Endometrial microvascular endothelial cells (primary cell): ENCODE measurements at regions not wholly inside any gene's neighbourhood (a gene's known extent, or its start where the extent isn't known, plus 50 kb on each side); places are given as distances from the start of the nearest gene placed in this dataset.

Experiments
- in situ Hi-C: cut with HindIII; loops from 2 replicates; pipeline ENCODE4 v1.10.0; 2017; ENCODE audit warnings: low sequenced_read_pairs, low pct_unique_long_range_greater_than_20kb; ENCODE audit errors: inconsistent ontology term

- in situ Hi-C loops = no loop called here
Observed at GRCh38 chr1:59055908-59056719, 240.8 kb upstream of the FGGY start.

GRCh38 chr1:59057211-59057694 lies 239.6 kb upstream of the FGGY start:
- in situ Hi-C loops = no loop called here

- in situ Hi-C loops = no loop called here
Observed at GRCh38 chr1:59057796-59058195, 239.1 kb upstream of the FGGY start.

GRCh38 chr1:59058665-59059439 lies 238.0 kb upstream of the FGGY start:
- in situ Hi-C loops = no loop called here

- in situ Hi-C loops = no loop called here
Observed at GRCh38 chr1:59061876-59062275, 235.0 kb upstream of the FGGY start.

- in situ Hi-C loops = no loop called here
Observed at GRCh38 chr1:59062743-59063142, 234.2 kb upstream of the FGGY start.

GRCh38 chr1:59063501-59063900 lies 233.4 kb upstream of the FGGY start:
- in situ Hi-C loops = no loop called here

- in situ Hi-C loops = no loop called here
Observed at GRCh38 chr1:59064592-59064991, 232.3 kb upstream of the FGGY start.

GRCh38 chr1:59066236-59066635 lies 230.7 kb upstream of the FGGY start:
- in situ Hi-C loops = no loop called here

GRCh38 chr1:59070610-59071009 lies 226.3 kb upstream of the FGGY start:
- in situ Hi-C loops = no loop called here

- in situ Hi-C loops = no loop called here
Observed at GRCh38 chr1:59071289-59071688, 225.6 kb upstream of the FGGY start.

- in situ Hi-C loops = no loop called here
Observed at GRCh38 chr1:59071876-59072582, 224.9 kb upstream of the FGGY start.

GRCh38 chr1:59072583-59072947 lies 224.3 kb upstream of the FGGY start:
- in situ Hi-C loops = no loop called here

GRCh38 chr1:59074598-59074997 lies 222.3 kb upstream of the FGGY start:
- in situ Hi-C loops = no loop called here

GRCh38 chr1:59075021-59075420 lies 221.9 kb upstream of the FGGY start:
- in situ Hi-C loops = no loop called here

GRCh38 chr1:59076612-59077011 lies 220.3 kb upstream of the FGGY start:
- in situ Hi-C loops = no loop called here

GRCh38 chr1:59077466-59078069 lies 219.3 kb upstream of the FGGY start:
- in situ Hi-C loops = no loop called here

- in situ Hi-C loops = no loop called here
Observed at GRCh38 chr1:59078070-59078800, 218.7 kb upstream of the FGGY start.

- in situ Hi-C loops = no loop called here
Observed at GRCh38 chr1:59078866-59079265, 218.0 kb upstream of the FGGY start.
